ENCODE measurements at regions not wholly inside any gene's neighbourhood (a gene's known extent, or its start where the extent isn't known, plus 50 kb on each side); places are given as distances from the start of the nearest gene placed in this dataset.

GRCh38 chr15:47937834-47938233 is 183.0 kb upstream of the SLC24A5 start:
- no peak overlapping the region for H3K4me3 ChIP-seq (ENCODE audit: low read depth, low read length)
- no peak for DNase-seq (ENCODE audit: low read depth)
- TF ChIP-seq, protein P1, sequence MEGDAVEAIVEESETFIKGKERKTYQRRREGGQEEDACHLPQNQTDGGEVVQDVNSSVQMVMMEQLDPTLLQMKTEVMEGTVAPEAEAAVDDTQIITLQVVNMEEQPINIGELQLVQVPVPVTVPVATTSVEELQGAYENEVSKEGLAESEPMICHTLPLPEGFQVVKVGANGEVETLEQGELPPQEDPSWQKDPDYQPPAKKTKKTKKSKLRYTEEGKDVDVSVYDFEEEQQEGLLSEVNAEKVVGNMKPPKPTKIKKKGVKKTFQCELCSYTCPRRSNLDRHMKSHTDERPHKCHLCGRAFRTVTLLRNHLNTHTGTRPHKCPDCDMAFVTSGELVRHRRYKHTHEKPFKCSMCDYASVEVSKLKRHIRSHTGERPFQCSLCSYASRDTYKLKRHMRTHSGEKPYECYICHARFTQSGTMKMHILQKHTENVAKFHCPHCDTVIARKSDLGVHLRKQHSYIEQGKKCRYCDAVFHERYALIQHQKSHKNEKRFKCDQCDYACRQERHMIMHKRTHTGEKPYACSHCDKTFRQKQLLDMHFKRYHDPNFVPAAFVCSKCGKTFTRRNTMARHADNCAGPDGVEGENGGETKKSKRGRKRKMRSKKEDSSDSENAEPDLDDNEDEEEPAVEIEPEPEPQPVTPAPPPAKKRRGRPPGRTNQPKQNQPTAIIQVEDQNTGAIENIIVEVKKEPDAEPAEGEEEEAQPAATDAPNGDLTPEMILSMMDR (IDR thresholded peaks at IDR 0.05; ENCODE audit: insufficient read depth, low read depth, low read length, missing control alignments): no peak

GRCh38 chr15:47944637-47945288 is 176.0 kb upstream of the SLC24A5 start:
- TF ChIP-seq, protein P1 (IDR thresholded peaks at IDR 0.05; ENCODE audit: insufficient read depth, low read depth, low read length, missing control alignments): no peak
- DNase-seq (ENCODE audit: low read depth): no peak
- H3K4me3 ChIP-seq (ENCODE audit: low read depth, low read length): no peak overlapping the region

DNA sequence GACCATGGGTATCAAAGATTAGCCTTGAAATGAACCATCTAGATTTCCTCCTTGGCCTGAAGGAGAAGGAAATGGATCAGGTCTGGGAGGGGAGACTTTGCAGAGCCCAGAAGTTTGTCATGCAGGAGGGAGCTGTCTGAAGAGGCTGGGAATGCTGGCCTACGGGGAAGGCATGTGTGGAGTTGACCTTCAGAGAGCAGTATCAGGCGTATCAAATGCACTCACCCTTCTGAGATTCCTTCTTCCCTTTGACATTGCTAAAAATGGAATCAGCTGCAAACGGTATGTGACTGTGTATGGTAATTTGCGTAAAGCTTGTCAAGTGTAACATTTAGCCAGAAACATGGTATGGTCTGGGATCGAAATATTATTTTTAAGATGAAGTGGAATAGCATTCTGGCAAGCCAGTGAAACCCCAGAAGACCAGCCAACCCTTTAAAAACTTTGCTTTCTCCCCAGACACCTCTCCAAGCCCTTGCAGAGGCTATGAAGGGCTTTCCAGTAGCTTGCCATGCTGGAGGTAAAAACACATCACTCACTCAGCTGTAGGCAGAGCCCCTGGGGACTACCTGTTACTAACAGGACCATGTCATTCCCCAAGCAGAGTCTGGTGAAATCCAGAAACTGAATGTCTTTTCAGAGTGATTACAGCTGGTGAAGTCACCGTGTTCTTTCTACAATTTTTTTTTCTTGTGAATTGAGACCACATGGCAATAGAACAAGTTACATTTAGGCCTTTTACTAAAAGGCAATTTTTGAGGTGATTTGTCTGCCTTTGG is 174.7 kb upstream of the SLC24A5 start:
- no peak for DNase-seq (ENCODE audit: low read depth)
- H3K4me3 ChIP-seq (ENCODE audit: low read depth, low read length): no peak overlapping the region
- TF ChIP-seq, protein P1 (IDR thresholded peaks at IDR 0.05; ENCODE audit: insufficient read depth, low read depth, low read length, missing control alignments): no peak

DNA sequence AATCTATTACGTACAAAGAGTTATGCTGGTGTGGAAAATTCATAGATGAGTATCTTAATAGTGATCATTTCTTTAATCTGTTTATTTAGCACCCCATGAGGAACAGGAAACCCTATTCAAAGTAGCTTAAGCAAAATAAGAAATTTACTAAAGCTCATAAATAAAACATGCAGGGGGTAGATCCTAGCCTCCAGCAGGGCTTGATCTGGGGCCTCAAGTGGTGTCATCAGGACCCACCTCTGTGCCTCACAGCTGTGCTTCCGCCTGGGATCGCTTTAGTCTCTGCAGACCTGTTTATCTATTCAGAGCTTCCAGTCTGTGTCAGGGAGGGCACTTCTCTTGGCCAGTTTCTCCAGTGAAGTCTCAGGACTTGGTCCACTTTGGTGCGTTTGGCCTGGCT is 171.0 kb upstream of the SLC24A5 start:
- H3K4me3 ChIP-seq (ENCODE audit: low read depth, low read length): no peak overlapping the region
- TF ChIP-seq, protein P1 (IDR thresholded peaks at IDR 0.05; ENCODE audit: insufficient read depth, low read depth, low read length, missing control alignments): no peak
- DNase-seq (ENCODE audit: low read depth): no peak

DNA sequence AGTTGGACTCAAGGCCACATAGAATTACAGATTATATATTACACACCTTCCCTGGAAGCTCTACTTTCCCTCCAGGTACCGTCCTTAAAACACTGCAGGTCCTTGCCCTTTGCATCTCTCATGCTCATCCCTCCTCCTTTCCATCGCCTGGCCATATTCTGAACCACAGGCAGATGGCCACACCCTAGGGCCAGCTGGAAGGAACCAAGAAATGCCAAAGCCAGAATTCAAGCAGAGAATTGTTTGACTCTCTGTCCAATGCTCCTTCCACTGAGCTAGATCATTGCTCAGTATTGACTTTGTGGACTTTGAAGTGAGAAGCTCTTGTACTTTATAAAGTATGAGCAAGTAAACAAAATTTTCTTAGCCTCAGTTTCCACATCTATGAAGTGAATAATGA is 170.3 kb upstream of the SLC24A5 start:
- DNase-seq (ENCODE audit: low read depth): no peak
- TF ChIP-seq, protein P1 (IDR thresholded peaks at IDR 0.05; ENCODE audit: insufficient read depth, low read depth, low read length, missing control alignments): no peak
- no peak overlapping the region for H3K4me3 ChIP-seq (ENCODE audit: low read depth, low read length)

- H3K4me3 ChIP-seq (ENCODE audit: low read depth, low read length): no peak overlapping the region
- TF ChIP-seq, protein P1 (IDR thresholded peaks at IDR 0.05; ENCODE audit: insufficient read depth, low read depth, low read length, missing control alignments): no peak
- DNase-seq (ENCODE audit: low read depth): no peak
These were observed 169.0 kb upstream of the SLC24A5 start for GRCh38 chr15:47951781-47952180.
